Mesendoderm (in vitro differentiated cells): ENCODE measurements at regions not wholly inside any gene's neighbourhood (a gene's known extent, or its start where the extent isn't known, plus 50 kb on each side); places are given as distances from the start of the nearest gene placed in this dataset.
"Not testable (repeated sequence)": the region's sequence is repeated elsewhere in the genome, so short reads cannot be mapped to it uniquely, and the experiment has no call there.

ENCODE experiments used
- DNase-seq: peaks from one replicate; pipeline ENCODE4 v3.0.0; 2013
- H2AK5ac ChIP-seq: 2 replicates; pipeline ENCODE4 v1.6.1; 2013; ENCODE audit warnings: low read length, inconsistent platforms
- H2BK120ac ChIP-seq: 2 replicates; pipeline ENCODE4 v1.6.1; 2013; ENCODE audit warnings: low read depth, mild to moderate bottlenecking, low read length, moderate library complexity, mixed read lengths
- H2BK15ac ChIP-seq: replicated peaks from 2 replicates; pipeline ENCODE4 v1.6.1; 2013; ENCODE audit warnings: low read depth, mild to moderate bottlenecking, moderate library complexity
- H2BK5ac ChIP-seq: 2 replicates; pipeline ENCODE4 v1.6.1; 2013; ENCODE audit warnings: low read length, inconsistent platforms
- H3K18ac ChIP-seq: 2 replicates; pipeline ENCODE4 v1.6.1; 2013; ENCODE audit warnings: mild to moderate bottlenecking, low read length, mixed read lengths
- H3K23ac ChIP-seq: one replicate; pipeline ENCODE4 v1.6.1; 2013; ENCODE audit warnings: low read length
- H3K27ac ChIP-seq: 2 replicates; pipeline ENCODE4 v1.5.1; 2013; ENCODE audit warnings: low read depth, mild to moderate bottlenecking, inconsistent platforms, low read length, moderate library complexity
- H3K27me3 ChIP-seq: 2 replicates; pipeline ENCODE4 v1.6.1; 2013; ENCODE audit warnings: low read length, control low read depth, mild to moderate bottlenecking, inconsistent platforms; ENCODE audit not compliant: insufficient read depth, poor library complexity
- H3K36me3 ChIP-seq: 2 replicates; pipeline ENCODE4 v1.6.1; 2013; ENCODE audit warnings: low read length, inconsistent platforms; ENCODE audit not compliant: control insufficient read depth, insufficient read depth
- H3K4ac ChIP-seq: one replicate; pipeline ENCODE4 v1.6.1; 2013; ENCODE audit warnings: low read depth, mild to moderate bottlenecking, low read length, moderate library complexity
- H3K4me1 ChIP-seq: 2 replicates; pipeline ENCODE4 v1.6.1; 2013; ENCODE audit warnings: low read depth, low read length, inconsistent platforms; ENCODE audit not compliant: control insufficient read depth
- H3K4me2 ChIP-seq: 2 replicates; pipeline ENCODE4 v1.6.1; 2013; ENCODE audit warnings: low read length
- H3K4me3 ChIP-seq: 2 replicates; pipeline ENCODE4 v1.5.1; 2013; ENCODE audit warnings: mild to moderate bottlenecking, low read length
- H3K56ac ChIP-seq: one replicate; pipeline ENCODE4 v1.6.1; 2013; ENCODE audit warnings: low read length
- H3K79me1 ChIP-seq: 2 replicates; pipeline ENCODE4 v1.6.1; 2013; ENCODE audit warnings: low read length, inconsistent platforms
- H3K79me2 ChIP-seq: 2 replicates; pipeline ENCODE4 v1.6.1; 2013; ENCODE audit warnings: mild to moderate bottlenecking, low read length; ENCODE audit not compliant: control insufficient read depth, insufficient read depth
- H3K9ac ChIP-seq: 2 replicates; pipeline ENCODE4 v1.6.1; 2013; ENCODE audit warnings: low read length, inconsistent platforms
- H4K5ac ChIP-seq: one replicate; pipeline ENCODE4 v1.6.1; 2013; ENCODE audit warnings: low read length
- H4K8ac ChIP-seq: one replicate; pipeline ENCODE4 v1.6.1; 2013; ENCODE audit warnings: low read depth, mild to moderate bottlenecking, control low read depth, low read length, moderate library complexity
- WGBS: extraction: QIAGEN DNeasy Blood & Tissue Kit; methylation state at CpG from one replicate; pipeline ENCODE4 v1.1.7; 2013; ENCODE audit warnings: low lambda C conversion rate, missing lambda C conversion rate; ENCODE audit not compliant: insufficient coverage; ENCODE audit errors: extremely low coverage; 5-methylcytosine and 5-hydroxymethylcytosine counted together

- no peak overlapping the region for H4K5ac ChIP-seq
- no peak overlapping the region for H3K9ac ChIP-seq
- no peak for DNase-seq
- no peak overlapping the region for H3K4me2 ChIP-seq
- WGBS, result no CpG with 5 or more reads among the region's 4 CpGs
- no peak overlapping the region for H2BK5ac ChIP-seq
- H4K8ac ChIP-seq, result no peak overlapping the region
- H3K23ac ChIP-seq, result no peak overlapping the region
- no peak overlapping the region for H3K4ac ChIP-seq
- no peaks in the 10 kb centered on the region for H3K79me2 ChIP-seq
- no peaks in the 10 kb centered on the region for H3K27me3 ChIP-seq
- H2BK15ac ChIP-seq, result no peak overlapping the region
- no peak overlapping the region for H3K4me3 ChIP-seq
- H3K36me3 ChIP-seq, result no peaks in the 10 kb centered on the region
- no peak overlapping the region for H2BK120ac ChIP-seq
- no peak overlapping the region for H3K27ac ChIP-seq
- no peak overlapping the region for H3K18ac ChIP-seq
- H3K79me1 ChIP-seq, result no peaks in the 10 kb centered on the region
- H3K4me1 ChIP-seq, result no peaks in the 10 kb centered on the region
- H3K56ac ChIP-seq, result no peak overlapping the region
- H2AK5ac ChIP-seq, result no peak overlapping the region
Measured at GRCh38 chr1:118290046-118290445, 105.0 kb upstream of the SPAG17 start.

DNA sequence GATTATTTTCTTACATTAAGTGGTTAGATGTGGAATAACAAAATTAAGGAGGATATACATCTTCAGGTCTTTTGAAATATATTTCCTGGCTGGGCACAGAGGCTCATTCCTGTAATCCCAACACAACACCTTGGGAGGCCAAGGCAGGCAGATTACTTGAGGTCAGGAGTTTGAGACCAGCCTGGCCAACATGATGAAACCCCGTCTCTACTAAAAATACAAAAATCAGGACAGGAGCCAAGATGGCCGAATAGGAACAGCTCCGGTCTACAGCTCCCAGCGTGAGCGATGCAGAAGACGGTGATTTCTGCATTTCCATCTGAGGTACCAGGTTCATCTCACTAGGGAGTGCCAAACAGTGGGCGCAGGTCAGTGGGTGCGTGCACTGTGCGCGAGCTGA, 95.6 kb upstream of the SPAG17 start:
- DNase-seq, H2BK5ac ChIP-seq, H3K27me3 ChIP-seq, H3K79me2 ChIP-seq, H3K4me2 ChIP-seq, H3K18ac ChIP-seq, H3K23ac ChIP-seq, H2BK120ac ChIP-seq, H2BK15ac ChIP-seq, H3K4me3 ChIP-seq, H2AK5ac ChIP-seq, H3K9ac ChIP-seq, H4K5ac ChIP-seq, H3K56ac ChIP-seq, H3K79me1 ChIP-seq, H3K4me1 ChIP-seq, H3K36me3 ChIP-seq, H4K8ac ChIP-seq, H3K27ac ChIP-seq: not testable (repeated sequence)
- no CpG with 5 or more reads among the region's 10 CpGs for WGBS
- H3K4ac ChIP-seq, result peak overlapping the region; percentile 12

DNA sequence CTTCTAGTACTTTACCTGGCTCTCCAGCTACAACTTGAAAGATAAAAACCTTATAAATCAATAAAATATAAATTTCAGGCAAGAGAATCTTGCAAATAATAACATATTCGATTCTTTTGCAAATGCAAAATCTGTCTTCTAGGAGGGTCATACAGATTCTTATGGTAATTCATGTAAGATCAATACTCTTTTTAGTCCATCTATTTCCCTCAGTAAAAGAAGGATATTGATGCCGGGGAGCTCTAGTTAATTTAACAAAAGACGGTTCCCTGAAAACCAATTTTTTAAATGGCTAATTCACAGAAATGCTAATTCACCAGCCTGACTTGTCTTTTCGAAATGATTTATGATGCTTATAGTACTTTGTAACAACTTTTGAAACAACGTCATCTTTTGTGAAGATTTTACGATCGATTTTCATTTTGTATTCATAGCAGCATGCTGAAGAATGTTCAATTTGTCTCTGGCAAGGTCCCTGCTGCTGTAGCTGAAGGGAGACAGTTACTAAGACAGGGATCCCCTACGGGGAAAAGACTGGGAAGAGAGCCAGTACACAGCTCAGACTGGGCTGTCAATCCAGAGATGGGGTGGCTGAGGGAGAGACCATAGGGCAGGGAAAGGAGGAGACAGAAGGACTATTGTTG, 90.6 kb upstream of the SPAG17 start:
- H3K4me1 ChIP-seq, result no peaks in the 10 kb centered on the region
- H2BK120ac ChIP-seq, result no peak overlapping the region
- no peak overlapping the region for H3K4me2 ChIP-seq
- no peaks in the 10 kb centered on the region for H3K79me2 ChIP-seq
- H3K23ac ChIP-seq, result no peak overlapping the region
- no peak overlapping the region for H3K9ac ChIP-seq
- no peaks in the 10 kb centered on the region for H3K79me1 ChIP-seq
- H3K4me3 ChIP-seq, result no peak overlapping the region
- H2BK15ac ChIP-seq, result no peak overlapping the region
- H4K5ac ChIP-seq, result no peak overlapping the region
- H3K27ac ChIP-seq, result no peak overlapping the region
- no CpG with 5 or more reads among the region's 8 CpGs for WGBS
- H3K27me3 ChIP-seq, result no peaks in the 10 kb centered on the region
- H3K4ac ChIP-seq, result no peak overlapping the region
- no peak overlapping the region for H2AK5ac ChIP-seq
- H3K18ac ChIP-seq, result no peak overlapping the region
- H4K8ac ChIP-seq, result no peak overlapping the region
- no peaks in the 10 kb centered on the region for H3K36me3 ChIP-seq
- no peak for DNase-seq
- no peak overlapping the region for H3K56ac ChIP-seq
- H2BK5ac ChIP-seq, result no peak overlapping the region

DNA sequence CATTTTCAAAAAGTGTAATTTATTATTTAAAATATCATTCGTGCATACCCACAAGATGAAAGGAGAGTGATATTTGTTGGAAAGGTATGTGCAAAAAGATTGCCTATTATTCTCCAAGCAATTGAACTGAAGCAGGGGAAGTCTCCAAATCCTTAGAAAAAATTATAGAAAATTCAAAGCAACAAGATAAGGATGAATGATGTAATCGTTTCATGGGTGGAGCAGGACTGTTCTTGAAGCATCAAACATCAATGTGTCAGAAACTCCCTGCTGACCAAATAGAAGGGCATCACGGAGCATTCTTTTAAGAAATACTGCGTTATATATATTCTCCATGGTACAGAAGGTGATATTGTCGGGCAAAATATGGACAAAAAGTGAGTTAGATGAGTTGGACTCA, 87.9 kb upstream of the SPAG17 start:
- no peak overlapping the region for H2BK120ac ChIP-seq

DNA sequence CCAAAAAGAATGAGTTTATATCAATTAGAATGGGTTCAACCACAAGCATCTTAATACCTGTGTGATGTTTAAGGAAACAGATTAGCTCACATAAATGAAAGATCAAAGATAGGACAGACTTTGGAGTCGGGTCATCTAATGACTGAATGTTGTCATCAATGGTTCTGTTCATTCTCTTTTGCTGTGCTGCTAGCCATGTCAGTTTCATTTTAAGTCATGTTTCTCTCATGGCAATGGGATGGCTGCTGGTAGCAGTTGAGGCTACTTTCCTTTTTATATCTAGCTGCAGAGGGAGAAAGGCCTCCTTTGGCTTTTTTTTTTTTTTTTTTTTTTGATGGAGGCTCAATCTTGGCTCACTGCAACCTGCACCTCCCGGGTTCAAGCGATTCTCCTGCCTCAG, 86.9 kb upstream of the SPAG17 start:
- H3K23ac ChIP-seq, result no peak overlapping the region
- H3K27ac ChIP-seq, result no peak overlapping the region
- H3K9ac ChIP-seq, result no peak overlapping the region
- no peaks in the 10 kb centered on the region for H3K79me2 ChIP-seq
- no CpG with 5 or more reads among the region's 3 CpGs for WGBS
- no peak overlapping the region for H2BK15ac ChIP-seq
- no peaks in the 10 kb centered on the region for H3K79me1 ChIP-seq
- no peak overlapping the region for H3K56ac ChIP-seq
- H3K4ac ChIP-seq, result no peak overlapping the region
- no peaks in the 10 kb centered on the region for H3K27me3 ChIP-seq
- no peak overlapping the region for H4K8ac ChIP-seq
- no peak overlapping the region for H3K4me3 ChIP-seq
- no peak overlapping the region for H2BK120ac ChIP-seq
- no peaks in the 10 kb centered on the region for H3K36me3 ChIP-seq
- no peak overlapping the region for H3K4me2 ChIP-seq
- no peak overlapping the region for H2AK5ac ChIP-seq
- H3K18ac ChIP-seq, result no peak overlapping the region
- no peak overlapping the region for H4K5ac ChIP-seq
- DNase-seq, result no peak
- no peak overlapping the region for H2BK5ac ChIP-seq
- H3K4me1 ChIP-seq, result no peaks in the 10 kb centered on the region

More for the DNA sequence above, 87.9 kb upstream of the SPAG17 start:
- WGBS, result no CpG with 5 or more reads among the region's 5 CpGs
- Histone ChIP-seq H3K18ac (no peak overlapping the region), H3K4me1 (no peaks in the 10 kb centered on the region), H3K27me3 (no peaks in the 10 kb centered on the region), H4K5ac (no peak overlapping the region), H2BK15ac (no peak overlapping the region), H3K4me3 (no peak overlapping the region), H4K8ac (no peak overlapping the region), H3K23ac (no peak overlapping the region), H3K9ac (no peak overlapping the region), H2AK5ac (no peak overlapping the region), H3K36me3 (no peaks in the 10 kb centered on the region), H3K4ac (no peak overlapping the region), H3K79me2 (no peaks in the 10 kb centered on the region), H3K79me1 (no peaks in the 10 kb centered on the region), H3K27ac (no peak overlapping the region), H3K56ac (no peak overlapping the region), H3K4me2 (no peak overlapping the region), H2BK5ac (no peak overlapping the region)
- no peak for DNase-seq

- no peaks in the 10 kb centered on the region for H3K27me3 ChIP-seq
- no CpG with 5 or more reads among the region's 2 CpGs for WGBS
- H3K4me1 ChIP-seq, result no peaks in the 10 kb centered on the region
- no peak overlapping the region for H2BK120ac ChIP-seq
- no peak overlapping the region for H3K18ac ChIP-seq
- no peaks in the 10 kb centered on the region for H3K36me3 ChIP-seq
- H3K9ac ChIP-seq, result no peak overlapping the region
- no peaks in the 10 kb centered on the region for H3K79me2 ChIP-seq
- no peak overlapping the region for H2BK15ac ChIP-seq
- no peak overlapping the region for H2AK5ac ChIP-seq
- H4K5ac ChIP-seq, result no peak overlapping the region
- H3K23ac ChIP-seq, result no peak overlapping the region
- no peak overlapping the region for H3K4me2 ChIP-seq
- H3K27ac ChIP-seq, result no peak overlapping the region
- no peak overlapping the region for H3K4ac ChIP-seq
- no peaks in the 10 kb centered on the region for H3K79me1 ChIP-seq
- no peak for DNase-seq
- no peak overlapping the region for H4K8ac ChIP-seq
- no peak overlapping the region for H3K56ac ChIP-seq
- H3K4me3 ChIP-seq, result no peak overlapping the region
- H2BK5ac ChIP-seq, result no peak overlapping the region
Measured at GRCh38 chr1:118269598-118269997, 84.6 kb upstream of the SPAG17 start.
